K562 (cell line): ENCODE measurements at regions not wholly inside any gene's neighbourhood (a gene's known extent, or its start where the extent isn't known, plus 50 kb on each side); places are given as distances from the start of the nearest gene placed in this dataset.
A peak's percentile ranks its signal among the peaks of the same experiment; 100 is the strongest.

Source experiments
- ATAC-seq: fragments of 200-7000 bp; cut with Tn5 transposase; 3 replicates; pipeline ENCODE4 v1.9.1; 2020; ENCODE audit warnings: moderate library complexity
- BruUV-seq: library from RNA; stranded (reverse); fragments of 400-500 nt; replicated peaks from 2 replicates; lab custom pipeline; 2021; lab: Mats Ljungman, UMichigan
- CTCF ChIA-PET: fragments of 300-600 bp; formaldehyde crosslinking; extraction: SDS; loops from one replicate; lab custom pipeline; 2021; ENCODE audit warnings: low intra/inter-chr PET ratio; lab: Yijun Ruan, JAX
- POLR2A ChIA-PET: fragments of 300-600, 350-650 bp; sonication (Branson Sonifier 250); formaldehyde crosslinking; extraction: SDS; loops from one replicate; lab custom pipeline; 2021; ENCODE audit warnings: antibody characterized with exemption, inconsistent platforms; lab: Yijun Ruan, JAX
- DNase-seq, 4 experiments: peaks; one replicate each; pipeline versions ENCODE4 v3.0.0 to v3.0.0-alpha.2; 2011 to 2018; ENCODE audit warnings: low spot score in 3 of 4, mixed read lengths in 3 of 4; ENCODE audit errors: extremely low read depth in 1 of 4
- FAIRE-seq: peaks from 2 replicates; lab custom pipeline; 2011; peaks lifted over from hg19 to GRCh38; lab: Jason Lieb, UNC
- H2AFZ ChIP-seq: 2 replicates; pipeline ENCODE4 v1.6.0; 2011; ENCODE audit warnings: low read depth, low read length, control low read depth, inconsistent platforms
- H3K27ac ChIP-seq: fragments of 200-600 bp; 3 replicates; pipeline ENCODE4 v1.8.0; 2011; ENCODE audit warnings: low read depth, mild to moderate bottlenecking, control low read depth, inconsistent platforms, low read length, moderate library complexity, mixed read lengths; ENCODE audit errors: extremely low read depth
- H3K27me3 ChIP-seq, 2 experiments: fragments of 300-600 bp in 1 of 2; 2 replicates in 1 of 2; 3 replicates in 1 of 2; pipeline versions ENCODE4 v1.6.0 to v1.8.0; 2011; ENCODE audit warnings: inconsistent platforms in 2 of 2, low read length in 2 of 2, mild to moderate bottlenecking in 1 of 2, mixed read lengths in 1 of 2, moderate library complexity in 1 of 2; ENCODE audit not compliant: control insufficient read depth in 2 of 2, insufficient read depth in 2 of 2
- H3K36me3 ChIP-seq: fragments of 300-600 bp; 3 replicates; pipeline ENCODE4 v1.8.0; 2011; ENCODE audit warnings: mild to moderate bottlenecking, low read length, inconsistent platforms; ENCODE audit not compliant: control insufficient read depth, insufficient read depth
- H3K4me1 ChIP-seq, 2 experiments: fragments of 200-600 bp in 1 of 2; replicated peaks in 1 of 2; 2 replicates in 1 of 2; 3 replicates in 1 of 2; pipeline versions ENCODE4 v1.5.1 to v1.8.0; 2011; ENCODE audit warnings: inconsistent platforms in 2 of 2, low read length in 2 of 2, mild to moderate bottlenecking in 1 of 2, mixed read lengths in 1 of 2, moderate library complexity in 1 of 2; ENCODE audit not compliant: control insufficient read depth in 2 of 2, insufficient read depth in 2 of 2
- H3K4me2 ChIP-seq: 2 replicates; pipeline ENCODE4 v1.6.1; 2011; ENCODE audit warnings: low read length, control low read depth, inconsistent platforms, mixed read lengths; ENCODE audit not compliant: insufficient read depth
- H3K4me3 ChIP-seq: fragments of 200-600 bp; sonication (generic), shearing (Covaris generic); 2 replicates; pipeline ENCODE4 v1.5.1; 2016; ENCODE audit warnings: control low read depth, inconsistent platforms
- H3K79me2 ChIP-seq: fragments of 200-600 bp; 3 replicates; pipeline ENCODE4 v1.8.0; 2011; ENCODE audit warnings: low read length, inconsistent platforms; ENCODE audit not compliant: control insufficient read depth, insufficient read depth
- H3K9ac ChIP-seq, 2 experiments: 2 replicates each; pipeline versions ENCODE4 v1.6.0 to v1.6.1; 2011; ENCODE audit warnings: low read depth in 2 of 2, low read length in 2 of 2, control low read depth in 1 of 2, inconsistent platforms in 1 of 2, mild to moderate bottlenecking in 1 of 2, mixed read lengths in 1 of 2; ENCODE audit not compliant: insufficient read depth in 1 of 2
- H3K9me1 ChIP-seq: one replicate; pipeline ENCODE4 v1.6.0; 2011; ENCODE audit warnings: inconsistent platforms, mild to moderate bottlenecking, low read length, moderate library complexity; ENCODE audit not compliant: control insufficient read depth, insufficient read depth
- H3K9me3 ChIP-seq: replicated peaks from 2 replicates; pipeline ENCODE4 v1.5.1; 2011; ENCODE audit warnings: low read depth, low read length, inconsistent platforms; ENCODE audit not compliant: control insufficient read depth, insufficient read depth
- H4K20me1 ChIP-seq: replicated peaks from 2 replicates; pipeline ENCODE4 v1.6.1; 2011; ENCODE audit warnings: low read length, inconsistent platforms, mixed read lengths; ENCODE audit not compliant: control insufficient read depth, insufficient read depth
- ATF2 ChIP-seq: sonication (generic); formaldehyde crosslinking; IDR thresholded peaks from 2 replicates; pipeline ENCODE4 v1.8.1; 2022; ENCODE audit warnings: missing genetic modification reagents
- CCNT2 ChIP-seq: IDR thresholded peaks from 2 replicates; pipeline ENCODE4 v1.6.1; 2011; ENCODE audit warnings: borderline replicate concordance, low read depth, mild to moderate bottlenecking, moderate library complexity, mixed read lengths, low read length; ENCODE audit not compliant: insufficient read length; ENCODE audit errors: extremely low read depth
- GTF3C2 ChIP-seq: IDR thresholded peaks from 3 replicates; pipeline ENCODE4 v1.6.1; 2011; ENCODE audit warnings: borderline replicate concordance, mild to moderate bottlenecking, moderate library complexity; ENCODE audit not compliant: insufficient read length; ENCODE audit errors: extremely low read depth
- HDAC1 ChIP-seq, 2 experiments: fragments of 450-650 bp; IDR thresholded peaks; 2 replicates each; pipeline ENCODE4 v1.6.1; 2016 to 2017; ENCODE audit warnings: inconsistent platforms in 1 of 2, mild to moderate bottlenecking in 1 of 2, moderate library complexity in 1 of 2
- HEY1 ChIP-seq: fragments of 250-450 bp; sonication (Bioruptor Pico); IDR thresholded peaks from 2 replicates; pipeline ENCODE4 v1.5.0; 2020; ENCODE audit warnings: mild to moderate bottlenecking, moderate library complexity, borderline replicate concordance
- KDM1A ChIP-seq, 2 experiments: fragments of 450-650 bp; IDR thresholded peaks; 2 replicates each; pipeline ENCODE4 v1.6.1; 2016; ENCODE audit warnings: mild to moderate bottlenecking in 2 of 2
- LEF1 ChIP-seq: fragments of 450-650 bp; IDR thresholded peaks from 2 replicates; pipeline ENCODE4 v1.6.1; 2016; ENCODE audit warnings: mild to moderate bottlenecking
- NELFE ChIP-seq: IDR thresholded peaks from 2 replicates; pipeline ENCODE4 v1.6.1; 2011; ENCODE audit warnings: mild to moderate bottlenecking; ENCODE audit not compliant: insufficient read depth, insufficient read length
- PURB ChIP-seq: sonication (generic); formaldehyde crosslinking; IDR thresholded peaks from 2 replicates; pipeline ENCODE4 v1.9.0; 2021; ENCODE audit warnings: low read depth, mild to moderate bottlenecking, missing genetic modification reagents
- SMARCE1 ChIP-seq: fragments of 450-650 bp; IDR thresholded peaks from 2 replicates; pipeline ENCODE4 v1.7.1; 2016; ENCODE audit warnings: mild to moderate bottlenecking
- SREBF1 ChIP-seq: fragments of 150-350 bp; IDR thresholded peaks from 2 replicates; pipeline ENCODE4 v1.6.1; 2014; ENCODE audit warnings: antibody characterized with exemption, low read depth, low read length, borderline replicate concordance
- STAT6 ChIP-seq: sonication (generic); formaldehyde crosslinking; IDR thresholded peaks from 2 replicates; pipeline ENCODE4 v1.8.1; 2023; ENCODE audit warnings: mild to moderate bottlenecking, missing genetic modification reagents
- TSC22D4 ChIP-seq: fragments of 450-650 bp; IDR thresholded peaks from 2 replicates; pipeline ENCODE4 v1.6.1; 2016; ENCODE audit warnings: missing genetic modification characterization, missing biosample characterization, control low read depth
- XRCC4 ChIP-seq: IDR thresholded peaks from one replicate; pipeline ENCODE4 v1.6.1; 2011; ENCODE audit not compliant: insufficient read depth, insufficient read length; ENCODE audit errors: extremely low read depth
- ZBTB26 ChIP-seq: fragments of 450-650 bp; formaldehyde crosslinking; IDR thresholded peaks from 2 replicates; pipeline ENCODE4 v1.4.0; 2022; ENCODE audit warnings: missing genetic modification characterization
- ZNF586 ChIP-seq: fragments of 450-650 bp; formaldehyde crosslinking; conservative IDR thresholded peaks from 2 replicates; pipeline ENCODE4 v1.4.0; 2020; ENCODE audit warnings: mild to moderate bottlenecking, moderate library complexity
- WGBS: fragments of 100-300 bp; shearing (Covaris generic); methylation state at CpG from one replicate; pipeline ENCODE4 v1.1.6; 2016; ENCODE audit warnings: low coverage, mixed read lengths; ENCODE audit not compliant: insufficient coverage; ENCODE audit errors: missing lambda C conversion rate; 5-methylcytosine and 5-hydroxymethylcytosine counted together
- in situ Hi-C: fragments of 300-500 bp; cut with MboI; formaldehyde crosslinking; loops from 4 replicates; pipeline ENCODE4 v1.15.0; 2018; ENCODE audit warnings: inconsistent platforms, mixed read lengths
- intact Hi-C: fragments of 100-400 bp; cut with micrococcal nuclease; formaldehyde crosslinking; loops from 2 replicates; pipeline ENCODE4 v1.14.2; 2022

- intact Hi-C loops, result no loop called here
- no peaks in the 10 kb centered on the region for H3K9me1 ChIP-seq
- no peak overlapping the region for H3K9ac ChIP-seq
- DNase-seq (no peak), ATAC-seq (no peak), FAIRE-seq (no peak)
- WGBS, result 16% methylated on average over 1 of the region's 1 CpG
- peaks cover 28% of the 10 kb centered on the region; the same call in 2 of the 3 replicates for H3K36me3 ChIP-seq
- ChIA-PET POLR2A (no interaction called here), CTCF (no interaction called here)
- no peaks in the 10 kb centered on the region for H3K4me1 ChIP-seq
- H3K4me2 ChIP-seq, result no peak overlapping the region
- no peaks in the 10 kb centered on the region for H4K20me1 ChIP-seq
- H3K9me3 ChIP-seq, result no peaks in the 10 kb centered on the region
- H2AFZ ChIP-seq, result no peak overlapping the region
- no peak overlapping the region for H3K4me3 ChIP-seq
- H3K79me2 ChIP-seq, result no peaks in the 10 kb centered on the region; the same call in 2 of the 3 replicates
- no TSS peak for BruUV-seq
- H3K27ac ChIP-seq, result no peak overlapping the region
- in situ Hi-C loops, result no loop called here
- H3K27me3 ChIP-seq, result no peaks in the 10 kb centered on the region
- TF ChIP-seq HDAC1 (IDR thresholded peaks at IDR 0.05), result peak in 1 of 2 experiments; percentile 63; a peak in 2 of 4 replicates
- TF ChIP-seq HEY1 (CRISPR knock-in tag), result no peak
- no peak for TF ChIP-seq ZNF586 (CRISPR knock-in tag)
- no peak for TF ChIP-seq TSC22D4 (tag)
- no peak for TF ChIP-seq GTF3C2
- no peak for TF ChIP-seq PURB (CRISPR knock-in tag)
- no peak for TF ChIP-seq XRCC4
- no peak for TF ChIP-seq SREBF1
- peak; percentile 17 to 30; a peak in 1 of 4 replicates for TF ChIP-seq KDM1A (IDR thresholded peaks at IDR 0.05)
- TF ChIP-seq NELFE, result no peak
- no peak for TF ChIP-seq STAT6 (CRISPR knock-in tag)
- TF ChIP-seq SMARCE1, result no peak
- no peak for TF ChIP-seq LEF1
- TF ChIP-seq CCNT2, result no peak
- TF ChIP-seq ATF2, result no peak
- no peak for TF ChIP-seq ZBTB26 (CRISPR knock-in tag)
Measured at GRCh38 chr16:18037051-18037450, 299.5 kb downstream of the NPIPA8 start.
